SKM-1 treated with dmso at 0.1 percent for 144 hours (cell line): ENCODE measurements at regions not wholly inside any gene's neighbourhood (a gene's known extent, or its start where the extent isn't known, plus 50 kb on each side); places are given as distances from the start of the nearest gene placed in this dataset.

Source experiments
- DNase-seq: peaks from one replicate; lab custom pipeline; 2025; ENCODE audit not compliant: unreplicated experiment; lab: John Stamatoyannopoulos, UW

DNA sequence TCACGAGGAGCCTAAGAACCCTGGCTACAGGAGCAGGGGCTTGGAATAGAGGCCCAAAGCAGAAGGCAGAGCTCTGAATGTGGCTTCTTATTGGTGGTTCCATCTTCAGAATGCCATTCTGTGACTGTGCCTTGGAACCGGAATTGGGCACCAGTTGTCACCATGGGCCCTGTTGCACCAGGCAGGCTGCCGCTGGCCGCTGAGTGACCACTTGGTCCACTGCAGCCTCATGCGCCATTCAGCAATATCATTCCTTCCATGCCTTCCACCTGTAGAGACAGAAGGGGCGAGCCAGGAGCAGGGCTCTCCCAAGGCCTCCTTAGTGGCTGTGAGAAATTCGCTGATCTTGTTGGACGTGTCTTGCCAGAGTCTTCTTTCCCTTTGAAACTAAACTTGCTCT is 270.3 kb upstream of the CHD6 start:
- DNase-seq, result no peak

GRCh38 chr20:41887500-41887899 is 269.3 kb upstream of the CHD6 start:
- no peak for DNase-seq

GRCh38 chr20:41881466-41882046 is 263.4 kb upstream of the CHD6 start:
- no peak for DNase-seq

- DNase-seq, result no peak
These were observed 260.9 kb upstream of the CHD6 start for GRCh38 chr20:41879123-41879522.

DNA sequence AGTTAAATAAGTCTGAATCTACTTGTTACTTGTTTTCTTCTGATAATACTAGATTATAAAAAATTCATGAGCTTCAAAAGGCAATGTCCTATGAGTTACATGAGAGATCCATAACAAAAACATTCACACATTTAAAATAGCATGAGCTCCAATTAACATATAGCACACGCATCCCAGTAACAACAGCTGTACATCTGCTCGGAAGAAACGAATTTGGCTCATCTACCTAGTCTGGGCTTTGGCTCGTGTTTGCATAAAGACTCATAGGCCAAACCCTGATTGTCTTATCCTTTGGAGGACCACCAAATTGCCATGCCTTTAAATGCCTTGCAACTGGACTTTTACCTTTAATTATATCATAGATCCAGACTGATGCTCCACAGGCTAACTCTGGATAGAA is 259.7 kb upstream of the CHD6 start:
- DNase-seq, result no peak

DNA sequence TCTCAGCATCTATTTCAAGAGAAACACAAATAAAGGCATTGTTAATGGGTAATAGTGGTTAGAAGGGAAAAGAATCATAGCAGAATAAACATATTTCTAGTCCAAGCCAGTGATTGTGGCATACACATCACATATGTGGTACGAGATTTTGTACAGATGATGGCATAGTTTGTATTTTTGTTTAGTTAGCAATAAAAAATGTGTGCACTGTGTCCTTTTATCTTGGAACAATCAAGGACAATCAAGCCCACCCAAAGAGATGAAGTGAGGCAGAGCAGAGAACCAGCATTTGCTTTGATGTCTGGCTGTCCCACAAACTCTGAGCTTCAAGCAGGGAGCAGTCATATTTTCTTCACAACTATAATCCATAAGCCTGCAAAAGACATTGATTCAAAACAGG is 256.5 kb upstream of the CHD6 start:
- DNase-seq, result no peak

DNA sequence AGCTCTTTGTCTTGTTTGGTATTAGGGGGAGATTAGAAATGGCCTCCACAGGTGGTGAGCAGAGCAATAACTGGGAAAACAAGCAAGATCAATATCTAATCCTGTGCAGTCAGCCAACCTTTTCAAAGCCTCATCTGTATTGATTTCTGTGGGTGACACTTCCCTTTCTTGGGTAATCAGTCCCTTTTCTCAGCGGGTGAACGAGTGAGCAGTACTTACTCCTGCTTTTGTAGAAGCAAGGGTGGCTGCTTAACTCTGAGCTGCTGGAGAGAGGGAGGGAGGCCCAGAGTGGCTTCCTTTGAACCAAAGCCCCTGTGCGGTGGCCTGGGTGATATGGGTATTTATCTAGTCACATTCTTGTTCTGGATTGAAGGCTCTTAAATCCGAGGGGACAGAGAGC is 254.8 kb upstream of the CHD6 start:
- DNase-seq, result no peak

DNA sequence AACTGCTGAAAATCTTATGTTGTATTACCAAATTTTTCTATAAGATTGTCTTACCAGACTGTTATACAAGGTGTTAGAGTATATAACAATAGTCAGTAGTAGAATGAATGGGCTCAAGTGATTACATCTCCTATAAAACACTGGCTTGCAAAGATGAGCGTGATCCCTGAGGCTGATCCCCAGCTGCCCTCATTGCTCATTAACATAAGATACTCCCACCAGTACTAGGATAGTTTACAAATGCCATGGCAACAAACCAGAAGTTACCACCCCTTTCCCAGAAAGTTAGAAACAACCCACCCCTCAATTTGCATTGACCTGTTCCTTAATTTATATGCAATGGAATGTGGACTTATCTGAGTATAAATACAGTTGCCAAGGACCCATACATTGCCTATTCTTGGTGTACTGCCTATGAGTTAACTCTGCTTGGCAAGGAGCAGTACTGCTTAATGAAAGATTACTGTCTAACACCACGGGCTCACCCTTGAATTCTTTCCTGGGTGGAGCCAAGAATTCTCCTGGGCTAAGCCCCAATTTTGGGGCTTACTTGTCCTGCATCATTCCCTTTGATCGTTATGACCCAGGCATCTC is 252.8 kb upstream of the CHD6 start:
- DNase-seq, result no peak

DNA sequence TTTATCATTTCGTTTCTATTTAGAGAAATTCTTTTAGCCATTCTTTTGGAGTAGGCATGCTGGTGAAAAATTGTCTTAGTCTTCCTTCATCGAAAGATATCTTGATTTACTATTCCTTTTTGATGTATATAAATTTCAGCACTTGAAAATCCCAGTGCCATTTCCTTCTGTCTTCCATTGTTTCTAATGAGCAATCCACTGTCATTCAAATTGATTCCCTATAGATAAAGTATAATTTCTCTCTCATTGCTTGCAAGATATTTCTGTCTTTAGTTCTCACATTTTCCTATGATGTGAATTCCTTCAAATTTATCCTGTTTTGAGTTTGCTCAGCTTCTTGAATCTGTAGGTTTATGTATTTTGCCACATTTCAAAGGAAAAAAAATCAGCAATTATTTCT is 251.1 kb upstream of the CHD6 start:
- DNase-seq, result no peak

DNA sequence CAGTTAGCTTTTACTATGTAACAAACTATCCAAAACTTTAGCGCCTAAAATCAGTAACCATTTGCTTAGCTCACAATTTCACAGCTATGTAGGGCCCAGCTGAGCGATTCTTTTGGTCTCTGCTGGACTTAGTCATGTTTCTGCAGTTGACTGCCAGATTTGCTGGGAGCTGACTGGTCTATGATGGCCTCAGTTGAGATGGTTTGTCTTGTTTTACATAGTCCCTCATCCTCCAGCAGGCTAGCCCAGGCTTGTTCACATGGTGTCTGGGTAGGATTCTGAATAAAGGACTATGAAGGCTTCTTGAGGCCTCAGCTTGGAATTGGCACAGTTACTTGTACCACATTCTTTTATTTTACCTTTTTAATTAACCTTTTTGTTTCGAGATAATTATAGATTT is 247.8 kb upstream of the CHD6 start:
- no peak for DNase-seq

- no peak for DNase-seq
These were observed 244.3 kb upstream of the CHD6 start for GRCh38 chr20:41862476-41862875.

DNA sequence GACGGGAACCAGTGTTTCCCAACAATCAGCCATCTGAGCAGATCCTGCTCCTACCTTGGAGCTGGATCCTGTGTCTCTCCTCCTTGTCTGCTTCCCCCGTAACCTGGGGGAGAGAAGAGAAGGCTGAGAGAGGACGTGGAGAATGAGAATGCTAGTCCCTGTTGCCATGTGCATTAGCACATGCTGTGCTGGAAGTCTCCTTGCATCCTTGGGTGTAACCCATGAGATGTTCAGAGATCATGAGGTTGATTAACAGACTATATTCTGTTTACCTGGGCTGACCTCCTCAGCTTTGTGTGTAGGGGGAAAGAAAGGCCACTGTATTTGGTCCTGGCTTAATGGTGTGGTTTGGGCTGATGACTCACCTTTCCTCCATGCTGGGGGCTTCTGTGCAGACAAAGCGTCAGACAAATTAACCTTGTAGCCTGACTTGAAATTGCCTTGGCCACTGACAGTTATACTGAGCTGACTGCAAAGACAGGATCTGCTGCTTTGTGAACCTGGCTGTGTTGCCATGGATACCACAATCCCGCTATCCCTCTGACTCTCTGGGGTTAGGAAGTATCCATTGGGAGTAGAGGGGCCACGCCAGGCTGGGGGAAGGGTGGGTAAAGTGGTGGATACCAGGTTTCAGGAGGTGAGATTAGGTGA is 243.7 kb upstream of the CHD6 start:
- no peak for DNase-seq

DNA sequence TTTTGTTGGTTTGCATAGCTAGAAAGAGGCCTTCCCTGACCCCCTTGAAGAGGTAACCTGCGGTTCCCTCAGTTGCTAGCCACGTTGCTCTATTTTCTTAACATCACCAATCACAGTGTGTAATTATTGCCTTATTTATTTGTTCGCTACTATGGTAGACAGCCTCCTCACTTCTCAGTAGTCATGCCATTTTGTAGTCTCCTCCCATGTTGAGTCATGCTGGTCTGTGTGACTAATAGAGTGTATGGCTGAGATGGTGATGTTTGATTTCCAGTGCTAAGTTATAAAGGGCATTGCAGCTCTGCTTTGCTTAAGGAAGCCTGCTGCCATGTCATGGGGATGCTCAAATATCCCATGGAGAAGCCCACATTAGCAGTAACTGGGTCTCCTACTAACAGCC is 236.6 kb upstream of the CHD6 start:
- no peak for DNase-seq

DNA sequence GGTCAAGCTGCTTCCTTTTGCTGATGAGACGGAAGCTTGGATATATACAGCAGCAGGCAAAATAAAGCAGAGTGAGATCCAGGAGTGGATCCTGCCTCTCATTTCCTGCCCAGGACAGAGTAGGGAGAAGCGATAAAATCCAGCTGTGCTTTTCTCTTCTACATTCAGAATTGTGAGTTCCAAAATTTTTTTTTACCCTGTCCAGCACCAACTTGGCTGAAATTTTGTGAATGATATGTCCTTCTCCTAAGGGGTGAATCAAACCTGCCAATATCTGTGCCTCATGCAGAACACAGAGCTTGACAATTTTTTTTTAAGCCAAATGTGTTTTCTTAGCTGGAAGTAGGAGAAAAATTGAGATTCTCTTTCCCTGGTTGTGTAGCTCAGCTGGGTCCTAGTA is 235.6 kb upstream of the CHD6 start:
- DNase-seq, result no peak

GRCh38 chr20:41848180-41848579 is 230.0 kb upstream of the CHD6 start:
- DNase-seq, result no peak

DNA sequence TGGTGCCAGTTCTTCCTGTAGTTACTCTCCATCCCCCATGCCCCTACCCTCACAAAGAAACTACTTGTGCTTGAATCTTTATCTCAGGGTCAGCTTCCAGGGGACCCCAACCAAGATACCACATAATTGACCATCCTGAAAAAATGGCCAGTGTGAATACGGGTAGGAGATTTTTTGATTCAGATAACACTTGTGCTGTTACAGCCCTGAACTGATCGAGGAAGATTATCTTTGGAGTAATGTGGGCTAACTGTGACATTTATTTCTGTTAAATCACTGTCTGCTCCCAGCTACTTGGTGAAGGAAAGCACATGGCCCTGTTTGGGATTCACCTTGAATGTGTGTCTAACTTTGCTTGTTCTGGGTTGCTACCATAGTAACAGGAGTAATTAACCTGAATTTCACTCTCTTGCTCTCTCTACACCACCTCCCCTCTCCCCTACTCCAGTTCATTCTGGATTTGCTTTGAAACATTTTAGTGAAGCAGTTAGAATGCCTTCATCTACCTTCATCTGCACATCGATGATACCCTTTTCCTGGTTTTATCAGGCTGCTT is 219.6 kb upstream of the CHD6 start:
- no peak for DNase-seq

GRCh38 chr20:41833739-41834138 is 215.6 kb upstream of the CHD6 start:
- no peak for DNase-seq

DNA sequence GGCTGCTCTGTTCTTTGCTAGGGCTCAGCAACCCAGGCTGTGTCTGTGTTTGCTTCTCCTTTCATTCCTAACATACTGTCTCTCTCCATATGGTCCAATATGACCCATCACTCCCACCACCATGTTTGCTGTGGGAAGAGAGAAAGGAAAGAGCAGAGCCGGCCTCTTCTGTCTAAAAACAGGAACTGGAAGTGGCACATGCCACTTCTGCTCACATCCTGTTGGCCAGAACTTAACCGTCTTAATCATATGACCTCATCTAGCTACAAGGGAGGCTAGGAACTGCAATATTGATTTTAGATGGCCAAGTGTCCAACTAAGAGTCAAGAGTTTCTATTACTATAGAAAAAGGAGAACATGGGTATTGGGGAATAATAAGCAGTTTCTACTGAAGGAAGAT is 212.5 kb upstream of the CHD6 start:
- no peak for DNase-seq

GRCh38 chr20:41819436-41819835 is 201.3 kb upstream of the CHD6 start:
- no peak for DNase-seq

GRCh38 chr20:41818991-41819390 is 200.8 kb upstream of the CHD6 start:
- no peak for DNase-seq

GRCh38 chr20:41818369-41818768 is 200.2 kb upstream of the CHD6 start:
- DNase-seq, result no peak

- no peak for DNase-seq
These were observed 193.3 kb upstream of the CHD6 start for GRCh38 chr20:41811456-41811855.

- DNase-seq, result no peak
These were observed 181.9 kb upstream of the CHD6 start for GRCh38 chr20:41800040-41800439.
